Keratinocyte (primary cell): ENCODE measurements at regions not wholly inside any gene's neighbourhood (a gene's known extent, or its start where the extent isn't known, plus 50 kb on each side); places are given as distances from the start of the nearest gene placed in this dataset.

Experiments
- DNase-seq: peaks from one replicate; pipeline ENCODE4 v3.0.0-alpha.2; 2011; ENCODE audit warnings: low read depth, missing footprints, low spot score
- FAIRE-seq: peaks from 2 replicates; lab custom pipeline; 2011; peaks lifted over from hg19 to GRCh38; lab: Jason Lieb, UNC
- H2AFZ ChIP-seq: 2 replicates; pipeline ENCODE4 v1.6.0; 2012; ENCODE audit warnings: low read length, control low read depth, inconsistent platforms; ENCODE audit not compliant: control insufficient read depth
- H3K27ac ChIP-seq: 2 replicates; pipeline ENCODE4 v1.5.1; 2011; ENCODE audit warnings: low read length; ENCODE audit not compliant: control insufficient read depth, insufficient read depth
- H3K27me3 ChIP-seq: 3 replicates; pipeline ENCODE4 v1.6.0; 2011; ENCODE audit warnings: low read length; ENCODE audit not compliant: control insufficient read depth, insufficient read depth; ENCODE audit errors: extremely low read depth
- H3K36me3 ChIP-seq, 2 experiments: 2 replicates in 1 of 2; 3 replicates in 1 of 2; pipeline ENCODE4 v1.5.1; 2011; ENCODE audit warnings: low read length in 2 of 2, mild to moderate bottlenecking in 1 of 2; ENCODE audit not compliant: control insufficient read depth in 2 of 2, insufficient read depth in 2 of 2; ENCODE audit errors: extremely low read depth in 1 of 2
- H3K4me1 ChIP-seq: 3 replicates; pipeline ENCODE4 v1.5.1; 2011; ENCODE audit warnings: low read length; ENCODE audit not compliant: control insufficient read depth, insufficient read depth; ENCODE audit errors: extremely low read depth
- H3K4me2 ChIP-seq: 3 replicates; pipeline ENCODE4 v1.6.0; 2011; ENCODE audit warnings: low read depth, low read length; ENCODE audit not compliant: control insufficient read depth, insufficient read depth; ENCODE audit errors: extremely low read depth
- H3K4me3 ChIP-seq, 3 experiments: fragments of 200-600 bp in 1 of 3; sonication (generic) in 1 of 3; 2 replicates in 2 of 3; 3 replicates in 1 of 3; pipeline ENCODE4 v1.5.1; 2011 to 2016; ENCODE audit warnings: low read length in 3 of 3, mild to moderate bottlenecking in 3 of 3, control low read depth in 2 of 3, inconsistent platforms in 1 of 3, low read depth in 1 of 3, mixed read lengths in 1 of 3, mixed run types in 1 of 3, moderate library complexity in 1 of 3; ENCODE audit not compliant: control insufficient read depth in 2 of 3, insufficient read depth in 2 of 3; ENCODE audit errors: extremely low read depth in 1 of 3
- H3K79me2 ChIP-seq: 2 replicates; pipeline ENCODE4 v1.6.0; 2012; ENCODE audit warnings: low read length; ENCODE audit not compliant: control insufficient read depth, insufficient read depth
- H3K9ac ChIP-seq: 3 replicates; pipeline ENCODE4 v1.6.0; 2011; ENCODE audit warnings: low read length; ENCODE audit not compliant: control insufficient read depth, insufficient read depth; ENCODE audit errors: extremely low read depth
- H3K9me1 ChIP-seq: 3 replicates; pipeline ENCODE4 v1.6.0; 2011; ENCODE audit warnings: low read length; ENCODE audit not compliant: control insufficient read depth, insufficient read depth; ENCODE audit errors: extremely low read depth
- H3K9me3 ChIP-seq: 2 replicates; pipeline ENCODE4 v1.5.1; 2012; ENCODE audit warnings: low read depth, low read length; ENCODE audit not compliant: control insufficient read depth
- H4K20me1 ChIP-seq: 3 replicates; pipeline ENCODE4 v1.6.0; 2011; ENCODE audit warnings: low read length; ENCODE audit not compliant: control insufficient read depth, insufficient read depth; ENCODE audit errors: extremely low read depth
- CTCF ChIP-seq, 3 experiments: IDR thresholded peaks in 1 of 3; conservative IDR thresholded peaks in 1 of 3; optimal IDR thresholded peaks in 1 of 3; 2 replicates in 2 of 3; 3 replicates in 1 of 3; pipeline versions ENCODE3 to v1.5.1; 2011; ENCODE audit warnings: low read length in 3 of 3, mild to moderate bottlenecking in 3 of 3, moderate library complexity in 2 of 3, control low read depth in 1 of 3, inconsistent platforms in 1 of 3; ENCODE audit not compliant: insufficient read depth in 2 of 3; ENCODE audit errors: extremely low read depth in 1 of 3
- EZH2 ChIP-seq: IDR thresholded peaks from one replicate; pipeline ENCODE4 v1.6.1; 2012; ENCODE audit warnings: inconsistent platforms, mild to moderate bottlenecking, low read length, moderate library complexity
- dilution Hi-C: fragments of 300-500 bp; cut with MboI; formaldehyde crosslinking; loops from one replicate; pipeline ENCODE4 v1.7.0; 2020; ENCODE audit warnings: low sequenced_read_pairs; ENCODE audit not compliant: extremely low pct_ligation_motif_present

DNA sequence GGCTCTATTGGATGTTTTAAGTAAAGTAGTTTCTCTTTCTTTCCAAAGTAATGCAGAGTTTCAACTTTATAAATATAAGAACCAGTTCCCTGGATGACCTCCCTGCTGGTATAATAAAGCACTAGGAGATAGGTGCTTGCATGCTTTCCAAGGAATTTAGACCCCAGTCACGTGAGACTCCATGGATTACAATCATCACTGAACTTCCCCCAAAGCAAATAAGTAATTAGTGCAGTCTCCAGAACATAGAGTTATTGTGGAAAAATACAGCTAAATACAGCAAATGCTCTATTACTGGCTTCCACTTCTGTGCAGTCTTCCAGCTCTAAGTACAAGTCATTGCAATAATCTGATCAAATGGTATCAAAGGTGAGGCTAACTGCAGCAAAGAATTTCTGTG, 220.2 kb upstream of the STEAP1 start:
- TF ChIP-seq CTCF (optimal IDR thresholded peaks at IDR 0.05 in 1 of 3, IDR thresholded peaks at IDR 0.05 in 1 of 3, conservative IDR thresholded peaks at IDR 0.05 in 1 of 3; ENCODE audit: extremely low read depth in 1 of 3, insufficient read depth in 2 of 3, low read length in 3 of 3) (no peak), EZH2 (no peak)
- no peaks in the 10 kb centered on the region for H3K9me3 ChIP-seq
- H3K9ac ChIP-seq, result no peak overlapping the region
- no peaks in the 10 kb centered on the region for H3K27me3 ChIP-seq
- no peak overlapping the region for H3K4me3 ChIP-seq
- H3K79me2 ChIP-seq, result no peaks in the 10 kb centered on the region
- no peaks in the 10 kb centered on the region for H4K20me1 ChIP-seq
- no peak overlapping the region for H3K27ac ChIP-seq
- no peak overlapping the region for H2AFZ ChIP-seq
- no peaks in the 10 kb centered on the region for H3K4me1 ChIP-seq
- no peaks in the 10 kb centered on the region for H3K9me1 ChIP-seq
- dilution Hi-C loops, result no loop called here
- FAIRE-seq (no peak), DNase-seq (no peak)
- H3K4me2 ChIP-seq, result no peak overlapping the region
- H3K36me3 ChIP-seq, result no peaks in the 10 kb centered on the region

GRCh38 chr7:89943525-89944050, 210.7 kb upstream of the STEAP1 start:
- H4K20me1 ChIP-seq, result no peaks in the 10 kb centered on the region
- no peak overlapping the region for H3K4me2 ChIP-seq
- H3K27me3 ChIP-seq, result no peaks in the 10 kb centered on the region
- no peak overlapping the region for H2AFZ ChIP-seq
- no peak overlapping the region for H3K27ac ChIP-seq
- no peaks in the 10 kb centered on the region for H3K9me1 ChIP-seq
- no peaks in the 10 kb centered on the region for H3K36me3 ChIP-seq
- no peaks in the 10 kb centered on the region for H3K79me2 ChIP-seq
- TF ChIP-seq CTCF (optimal IDR thresholded peaks at IDR 0.05 in 1 of 3, IDR thresholded peaks at IDR 0.05 in 1 of 3, conservative IDR thresholded peaks at IDR 0.05 in 1 of 3; ENCODE audit: extremely low read depth in 1 of 3, insufficient read depth in 2 of 3, low read length in 3 of 3) (no peak), EZH2 (no peak)
- H3K9me3 ChIP-seq, result no peaks in the 10 kb centered on the region
- H3K4me1 ChIP-seq, result no peaks in the 10 kb centered on the region
- no peak overlapping the region for H3K4me3 ChIP-seq
- FAIRE-seq (no peak), DNase-seq (no peak)
- H3K9ac ChIP-seq, result no peak overlapping the region
- dilution Hi-C loops, result no loop called here
